GM21529 (cell line): ENCODE measurements at regions not wholly inside any gene's neighbourhood (a gene's known extent, or its start where the extent isn't known, plus 50 kb on each side); places are given as distances from the start of the nearest gene placed in this dataset.

Experiments used
- ATAC-seq: cut with Tn5 transposase; IDR thresholded peaks from one replicate; pipeline ENCODE4 v1.9.1; 2021; ENCODE audit not compliant: unreplicated experiment

- ATAC-seq: no peak
Observed at GRCh38 chr12:77366616-77367015, 301.2 kb upstream of the E2F7 start.

GRCh38 chr12:77364400-77364799 lies 299.0 kb upstream of the E2F7 start:
- ATAC-seq: no peak

- no peak for ATAC-seq
Observed at GRCh38 chr12:77362509-77363210, 297.3 kb upstream of the E2F7 start.

GRCh38 chr12:77357655-77358054 lies 292.3 kb upstream of the E2F7 start:
- ATAC-seq: no peak

GRCh38 chr12:77354766-77355362 lies 289.5 kb upstream of the E2F7 start:
- no peak for ATAC-seq

- no peak for ATAC-seq
Observed at GRCh38 chr12:77352946-77353345, 287.6 kb upstream of the E2F7 start.

GRCh38 chr12:77351860-77352259 lies 286.5 kb upstream of the E2F7 start:
- ATAC-seq: no peak

GRCh38 chr12:77349689-77350370 lies 284.5 kb upstream of the E2F7 start:
- no peak for ATAC-seq

GRCh38 chr12:77347017-77347416 lies 281.6 kb upstream of the E2F7 start:
- ATAC-seq: no peak

- no peak for ATAC-seq
Observed at GRCh38 chr12:77345336-77345735, 280.0 kb upstream of the E2F7 start.

GRCh38 chr12:77344651-77345050 lies 279.3 kb upstream of the E2F7 start:
- ATAC-seq: no peak

- ATAC-seq: no peak
Observed at GRCh38 chr12:77343291-77343690, 277.9 kb upstream of the E2F7 start.

GRCh38 chr12:77342253-77342652 lies 276.9 kb upstream of the E2F7 start:
- no peak for ATAC-seq

- ATAC-seq: no peak
Observed at GRCh38 chr12:77339610-77340009, 274.2 kb upstream of the E2F7 start.

GRCh38 chr12:77337362-77337761 lies 272.0 kb upstream of the E2F7 start:
- no peak for ATAC-seq

GRCh38 chr12:77334806-77335205 lies 269.4 kb upstream of the E2F7 start:
- ATAC-seq: no peak

GRCh38 chr12:77328326-77328725 lies 263.0 kb upstream of the E2F7 start:
- ATAC-seq: no peak

GRCh38 chr12:77325511-77326236 lies 260.3 kb upstream of the E2F7 start:
- ATAC-seq: no peak

- ATAC-seq: peak; percentile 93
Observed at GRCh38 chr12:77324763-77325468, 259.5 kb upstream of the E2F7 start.

- ATAC-seq: no peak
Observed at GRCh38 chr12:77324416-77324762, 259.0 kb upstream of the E2F7 start.

GRCh38 chr12:77323788-77324415 lies 258.5 kb upstream of the E2F7 start:
- ATAC-seq: no peak
